Prostate gland (tissue), 2 donors: ENCODE measurements at regions not wholly inside any gene's neighbourhood (a gene's known extent, or its start where the extent isn't known, plus 50 kb on each side); places are given as distances from the start of the nearest gene placed in this dataset.

Source experiments
- DNase-seq: peaks from one replicate; pipeline ENCODE4 v3.0.0-alpha.2; 2019; ENCODE audit warnings: low spot score
- H3K27ac ChIP-seq, 2 donors: fragments of 200-600 bp; sonication (generic); 2 replicates each; pipeline ENCODE4 v1.5.1; 2017 to 2019
- H3K27me3 ChIP-seq: fragments of 200-600 bp; sonication (generic); replicated peaks from 2 replicates; pipeline ENCODE4 v1.5.1; 2019; ENCODE audit not compliant: insufficient read depth
- H3K36me3 ChIP-seq, 2 donors: fragments of 200-600 bp; sonication (generic); 1 replicate in 1 of 2; 2 replicates in 1 of 2; pipeline versions ENCODE4 v1.5.1 to v1.8.1; 2017 to 2019
- H3K4me1 ChIP-seq: fragments of 200-600 bp; sonication (generic); replicated peaks from 2 replicates; pipeline ENCODE4 v1.5.1; 2019
- H3K4me3 ChIP-seq, 2 donors: fragments of 200-600 bp; sonication (generic); 2 replicates each; pipeline ENCODE4 v1.5.1; 2017 to 2019
- H3K9me3 ChIP-seq: fragments of 200-600 bp; sonication (generic); 2 replicates; pipeline ENCODE4 v1.5.1; 2017
- CTCF ChIP-seq, 4 experiments: fragments of 200-600 bp in 2 of 4; fragments of 450-650 bp in 2 of 4; sonication (generic) in 2 of 4; IDR thresholded peaks; 1 replicate in 3 of 4; 2 replicates in 1 of 4; pipeline ENCODE4 v1.5.1; 2016 to 2019; ENCODE audit warnings: antibody characterized with exemption in 4 of 4, mild to moderate bottlenecking in 2 of 4, moderate library complexity in 2 of 4
- POLR2A ChIP-seq: fragments of 450-650 bp; IDR thresholded peaks from one replicate; pipeline ENCODE4 v1.6.1; 2016; ENCODE audit warnings: antibody characterized with exemption, mild to moderate bottlenecking
- POLR2AphosphoS5 ChIP-seq: sonication (generic); formaldehyde crosslinking; IDR thresholded peaks from one replicate; pipeline ENCODE4 v1.6.1; 2017; ENCODE audit warnings: antibody characterized with exemption
- WGBS: methylation state at CpG from one replicate; pipeline ENCODE4 v1.1.5; 2018; 5-methylcytosine and 5-hydroxymethylcytosine counted together
- intact Hi-C: fragments of 100-400 bp; cut with DNase I; formaldehyde crosslinking; loops from one replicate; pipeline ENCODE4 v1.14.2; 2022

- Histone ChIP-seq H3K36me3 (no peaks in the 10 kb centered on the region), H3K27me3 (no peaks in the 10 kb centered on the region), H3K27ac (no peak overlapping the region), H3K9me3 (no peaks in the 10 kb centered on the region), H3K4me3 (no peak overlapping the region), H3K4me1 (no peaks in the 10 kb centered on the region)
- WGBS: 81% methylated on average over 1 of the region's 1 CpG
- intact Hi-C loops: no loop called here
- TF ChIP-seq POLR2AphosphoS5 (no peak), CTCF (IDR thresholded peaks at IDR 0.05) (no peak), POLR2A (no peak)
- DNase-seq: no peak
These were observed 98.4 kb downstream of the MID1IP1 start for GRCh38 chrX:38899650-38900049.

GRCh38 chrX:38900719-38901118, 99.5 kb downstream of the MID1IP1 start:
- no peaks in the 10 kb centered on the region for H3K36me3 ChIP-seq
- H3K9me3 ChIP-seq: no peaks in the 10 kb centered on the region
- H3K27me3 ChIP-seq: no peaks in the 10 kb centered on the region
- H3K4me1 ChIP-seq: no peaks in the 10 kb centered on the region
- DNase-seq: no peak
- H3K27ac ChIP-seq: no peak overlapping the region
- 85% methylated on average over 6 of the region's 6 CpGs for WGBS
- H3K4me3 ChIP-seq: no peak overlapping the region
- intact Hi-C loops: no loop called here
- TF ChIP-seq POLR2AphosphoS5: no peak
- no peak for TF ChIP-seq CTCF (IDR thresholded peaks at IDR 0.05)
- TF ChIP-seq POLR2A: no peak

- WGBS: 91% methylated on average over 12 of the region's 13 CpGs
- no peak for DNase-seq
- TF ChIP-seq POLR2AphosphoS5 (no peak), POLR2A (no peak), CTCF (IDR thresholded peaks at IDR 0.05) (no peak)
These were observed 101.8 kb downstream of the MID1IP1 start for GRCh38 chrX:38902972-38903492.

GRCh38 chrX:38916801-38917200, 115.5 kb downstream of the MID1IP1 start:
- Histone ChIP-seq H3K4me1 (no peaks in the 10 kb centered on the region), H3K4me3 (no peak overlapping the region), H3K27me3 (no peaks in the 10 kb centered on the region), H3K27ac (no peak overlapping the region), H3K9me3 (no peaks in the 10 kb centered on the region), H3K36me3 (no peaks in the 10 kb centered on the region)
- no peak for TF ChIP-seq POLR2A
- no peak for TF ChIP-seq CTCF (IDR thresholded peaks at IDR 0.05)
- no peak for TF ChIP-seq POLR2AphosphoS5
- intact Hi-C loops: no loop called here
- whole genome bisulfite sequencing: 90% methylated on average over 6 of the region's 6 CpGs
- no peak for DNase-seq

More at GRCh38 chrX:38902972-38903492, 101.8 kb downstream of the MID1IP1 start:
- Histone ChIP-seq H3K9me3 (no peaks in the 10 kb centered on the region), H3K27ac (no peak overlapping the region), H3K4me1 (no peaks in the 10 kb centered on the region), H3K4me3 (no peak overlapping the region), H3K36me3 (no peaks in the 10 kb centered on the region), H3K27me3 (no peaks in the 10 kb centered on the region)
- intact Hi-C loops: no loop called here

GRCh38 chrX:38917954-38918353, 116.7 kb downstream of the MID1IP1 start:
- no peak for DNase-seq
- H3K27me3 ChIP-seq: no peaks in the 10 kb centered on the region
- H3K36me3 ChIP-seq: no peaks in the 10 kb centered on the region
- intact Hi-C loops: no loop called here
- H3K27ac ChIP-seq: no peak overlapping the region
- WGBS: 95% methylated on average over 4 of the region's 4 CpGs
- no peaks in the 10 kb centered on the region for H3K9me3 ChIP-seq
- H3K4me3 ChIP-seq: no peak overlapping the region
- no peaks in the 10 kb centered on the region for H3K4me1 ChIP-seq
- no peak for TF ChIP-seq POLR2A
- TF ChIP-seq POLR2AphosphoS5: no peak
- TF ChIP-seq CTCF (IDR thresholded peaks at IDR 0.05): no peak
